Gastroesophageal sphincter (tissue), 4 donors: ENCODE measurements at regions not wholly inside any gene's neighbourhood (a gene's known extent, or its start where the extent isn't known, plus 50 kb on each side); places are given as distances from the start of the nearest gene placed in this dataset.

Source experiments
- ATAC-seq: fragments of 150-250 bp; one replicate; pipeline ENCODE4 v1.9.1; 2016; ENCODE audit warnings: mild to moderate bottlenecking, moderate library complexity
- H3K27ac ChIP-seq, 4 donors: fragments of 200-600 bp; sonication (generic) in 3 of 4; 1 replicate in 3 of 4; 2 replicates in 1 of 4; pipeline ENCODE4 v1.5.1; 2016 to 2019
- H3K27me3 ChIP-seq: fragments of 200-600 bp; sonication (generic); one replicate; pipeline ENCODE4 v1.5.1; 2019
- H3K36me3 ChIP-seq, 2 donors: fragments of 200-600 bp; sonication (generic); one replicate each; pipeline ENCODE4 v1.5.1; 2019; ENCODE audit warnings: control low read depth in 1 of 2
- H3K4me1 ChIP-seq, 3 donors: fragments of 200-600 bp; sonication (generic); 1 replicate in 2 of 3; 2 replicates in 1 of 3; pipeline ENCODE4 v1.5.1; 2016 to 2019; ENCODE audit warnings: control low read depth in 2 of 3
- H3K4me3 ChIP-seq, 2 donors: fragments of 200-600 bp; sonication (generic); one replicate each; pipeline ENCODE4 v1.5.1; 2019; ENCODE audit warnings: mild to moderate bottlenecking in 1 of 2, moderate library complexity in 1 of 2
- H3K9me3 ChIP-seq, 3 donors: fragments of 200-600 bp; sonication (generic); one replicate each; pipeline ENCODE4 v1.5.1; 2017 to 2019; ENCODE audit warnings: control low read depth in 2 of 3
- EP300 ChIP-seq: sonication (generic); formaldehyde crosslinking; IDR thresholded peaks from one replicate; pipeline ENCODE4 v1.6.1; 2017; ENCODE audit warnings: antibody characterized with exemption, mild to moderate bottlenecking
- POLR2A ChIP-seq, 2 donors: fragments of 450-650 bp; IDR thresholded peaks; one replicate each; pipeline ENCODE4 v1.6.1; 2017; ENCODE audit warnings: antibody characterized with exemption in 2 of 2, mild to moderate bottlenecking in 2 of 2, moderate library complexity in 1 of 2
- POLR2AphosphoS5 ChIP-seq: sonication (generic); formaldehyde crosslinking; IDR thresholded peaks from one replicate; pipeline ENCODE4 v1.6.1; 2017; ENCODE audit warnings: antibody characterized with exemption
- WGBS, 2 donors: methylation state at CpG; one replicate each; pipeline ENCODE4 v1.1.5; 2018; ENCODE audit warnings: low coverage in 1 of 2; 5-methylcytosine and 5-hydroxymethylcytosine counted together
- TF ChIP-seq, protein P1 (sequence below), 4 experiments: fragments of 200-600 bp in 2 of 4; fragments of 450-650 bp in 2 of 4; sonication (generic) in 1 of 4; IDR thresholded peaks; one replicate each; pipeline ENCODE4 v1.5.1; 2017 to 2019; ENCODE audit warnings: antibody characterized with exemption in 4 of 4, mild to moderate bottlenecking in 2 of 4, moderate library complexity in 2 of 4

DNA sequence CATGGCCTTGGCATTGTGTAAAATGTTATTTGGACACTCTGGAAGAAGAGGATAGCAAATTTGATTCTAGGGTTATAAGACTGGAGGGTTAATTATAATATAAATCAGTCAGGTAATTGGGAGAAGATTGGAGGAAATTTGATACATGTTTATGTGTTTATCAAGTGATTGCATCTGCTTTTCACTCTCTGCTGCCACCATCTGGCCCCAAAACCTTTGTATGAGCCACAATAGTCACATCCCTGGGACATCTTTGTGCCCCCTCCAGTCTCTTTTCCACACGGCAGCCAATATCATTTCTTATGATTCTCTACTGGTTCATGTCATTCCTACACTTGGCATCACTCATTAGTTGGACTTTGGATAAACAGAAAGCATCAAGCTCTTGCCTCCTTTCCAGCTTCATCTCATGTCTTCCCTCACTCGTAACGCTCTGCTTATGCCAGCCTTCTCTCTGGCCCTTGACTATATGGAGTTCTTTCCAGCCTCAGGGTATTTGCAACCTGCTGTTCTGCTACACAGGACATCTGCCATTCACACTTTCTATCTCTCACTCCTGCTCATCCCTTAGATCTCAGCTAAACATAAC, 602.3 kb upstream of the SUCLG2 start:
- Histone ChIP-seq H3K4me1 (no peaks in the 10 kb centered on the region), H3K27me3 (no peaks in the 10 kb centered on the region), H3K27ac (no peak overlapping the region), H3K9me3 (peaks cover 0 to 5% (median 0%) of the 10 kb centered on the region in 3 donors), H3K4me3 (no peak overlapping the region), H3K36me3 (no peaks in the 10 kb centered on the region)
- 72 to 75% methylated on average over 3 of the region's 3 CpGs for WGBS, 2 donors
- no peak for TF ChIP-seq POLR2A (IDR thresholded peaks at IDR 0.05)
- TF ChIP-seq EP300 = no peak
- TF ChIP-seq POLR2AphosphoS5 = no peak
- TF ChIP-seq, protein P1, sequence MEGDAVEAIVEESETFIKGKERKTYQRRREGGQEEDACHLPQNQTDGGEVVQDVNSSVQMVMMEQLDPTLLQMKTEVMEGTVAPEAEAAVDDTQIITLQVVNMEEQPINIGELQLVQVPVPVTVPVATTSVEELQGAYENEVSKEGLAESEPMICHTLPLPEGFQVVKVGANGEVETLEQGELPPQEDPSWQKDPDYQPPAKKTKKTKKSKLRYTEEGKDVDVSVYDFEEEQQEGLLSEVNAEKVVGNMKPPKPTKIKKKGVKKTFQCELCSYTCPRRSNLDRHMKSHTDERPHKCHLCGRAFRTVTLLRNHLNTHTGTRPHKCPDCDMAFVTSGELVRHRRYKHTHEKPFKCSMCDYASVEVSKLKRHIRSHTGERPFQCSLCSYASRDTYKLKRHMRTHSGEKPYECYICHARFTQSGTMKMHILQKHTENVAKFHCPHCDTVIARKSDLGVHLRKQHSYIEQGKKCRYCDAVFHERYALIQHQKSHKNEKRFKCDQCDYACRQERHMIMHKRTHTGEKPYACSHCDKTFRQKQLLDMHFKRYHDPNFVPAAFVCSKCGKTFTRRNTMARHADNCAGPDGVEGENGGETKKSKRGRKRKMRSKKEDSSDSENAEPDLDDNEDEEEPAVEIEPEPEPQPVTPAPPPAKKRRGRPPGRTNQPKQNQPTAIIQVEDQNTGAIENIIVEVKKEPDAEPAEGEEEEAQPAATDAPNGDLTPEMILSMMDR (IDR thresholded peaks at IDR 0.05) = no peak
- no peak for ATAC-seq

DNA sequence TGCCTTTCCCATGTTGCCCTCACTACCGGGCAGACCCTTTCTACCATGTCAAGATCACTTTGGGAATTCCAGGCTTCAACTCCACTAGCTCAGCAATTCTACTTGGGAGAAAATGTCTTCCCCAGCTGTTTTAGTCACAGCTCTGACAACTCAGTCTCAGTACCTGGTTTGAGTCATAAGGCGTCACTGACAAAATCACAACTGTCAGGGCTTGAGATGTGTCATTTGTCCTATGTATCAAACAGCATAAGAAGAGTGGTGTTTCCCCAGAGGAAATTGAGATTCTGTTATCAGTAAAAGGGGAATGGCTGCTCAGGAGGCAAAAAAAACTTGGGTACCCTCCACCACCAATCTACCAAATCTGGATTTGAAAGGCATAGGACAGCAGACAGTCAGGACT, 594.9 kb upstream of the SUCLG2 start:
- Histone ChIP-seq H3K9me3 (no peaks in the 10 kb centered on the region), H3K4me1 (no peaks in the 10 kb centered on the region), H3K27me3 (no peaks in the 10 kb centered on the region), H3K4me3 (no peak overlapping the region), H3K36me3 (no peaks in the 10 kb centered on the region), H3K27ac (no peak overlapping the region)
- 60% methylated on average over 1 of the region's 2 CpGs; no CpG with 5 or more reads in 1 of the 2 donors for WGBS, 2 donors
- ATAC-seq = no peak
- no peak for TF ChIP-seq POLR2AphosphoS5
- no peak for TF ChIP-seq EP300
- TF ChIP-seq, protein P1 (IDR thresholded peaks at IDR 0.05) = no peak
- TF ChIP-seq POLR2A (IDR thresholded peaks at IDR 0.05) = no peak

DNA sequence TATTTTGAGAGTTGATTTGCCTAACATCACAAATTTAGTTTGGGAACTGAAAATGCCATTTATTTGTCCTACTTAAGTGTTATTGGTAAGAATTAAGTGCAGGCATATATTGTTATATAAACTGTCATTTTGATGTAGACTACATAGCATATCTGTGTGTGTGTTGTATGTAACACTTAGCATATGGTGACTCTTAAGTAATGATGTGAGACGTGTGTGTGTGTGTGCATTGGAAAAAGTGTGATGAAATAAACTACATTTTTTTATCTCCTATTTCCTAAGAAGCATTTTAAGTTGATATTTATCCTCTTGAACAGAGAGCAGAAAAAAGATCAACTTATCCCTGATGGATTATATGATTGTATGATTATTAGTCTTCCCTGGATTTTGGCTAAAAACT, 588.2 kb upstream of the SUCLG2 start:
- H3K27me3 ChIP-seq = no peaks in the 10 kb centered on the region
- no peak overlapping the region for H3K4me3 ChIP-seq
- no peaks in the 10 kb centered on the region for H3K9me3 ChIP-seq
- ATAC-seq = no peak
- 21 to 33% methylated on average over 1 of the region's 1 CpG for WGBS, 2 donors
- TF ChIP-seq, protein P1 (IDR thresholded peaks at IDR 0.05) = no peak
- no peak for TF ChIP-seq POLR2A (IDR thresholded peaks at IDR 0.05)
- TF ChIP-seq POLR2AphosphoS5 = no peak
- no peak for TF ChIP-seq EP300
- H3K36me3 ChIP-seq = no peaks in the 10 kb centered on the region
- no peak overlapping the region for H3K27ac ChIP-seq
- H3K4me1 ChIP-seq = no peaks in the 10 kb centered on the region

GRCh38 chr3:68239542-68239941, 585.1 kb upstream of the SUCLG2 start:
- H3K36me3 ChIP-seq = no peaks in the 10 kb centered on the region
- no peak overlapping the region for H3K27ac ChIP-seq
- no peak overlapping the region for H3K4me3 ChIP-seq
- H3K4me1 ChIP-seq = no peaks in the 10 kb centered on the region
- H3K9me3 ChIP-seq = no peaks in the 10 kb centered on the region
- TF ChIP-seq POLR2A (IDR thresholded peaks at IDR 0.05) = no peak
- TF ChIP-seq EP300 = no peak
- TF ChIP-seq, protein P1 (IDR thresholded peaks at IDR 0.05) = no peak
- WGBS, 2 donors = 20 to 36% methylated on average over 1 of the region's 1 CpG
- ATAC-seq = no peak
- no peaks in the 10 kb centered on the region for H3K27me3 ChIP-seq

DNA sequence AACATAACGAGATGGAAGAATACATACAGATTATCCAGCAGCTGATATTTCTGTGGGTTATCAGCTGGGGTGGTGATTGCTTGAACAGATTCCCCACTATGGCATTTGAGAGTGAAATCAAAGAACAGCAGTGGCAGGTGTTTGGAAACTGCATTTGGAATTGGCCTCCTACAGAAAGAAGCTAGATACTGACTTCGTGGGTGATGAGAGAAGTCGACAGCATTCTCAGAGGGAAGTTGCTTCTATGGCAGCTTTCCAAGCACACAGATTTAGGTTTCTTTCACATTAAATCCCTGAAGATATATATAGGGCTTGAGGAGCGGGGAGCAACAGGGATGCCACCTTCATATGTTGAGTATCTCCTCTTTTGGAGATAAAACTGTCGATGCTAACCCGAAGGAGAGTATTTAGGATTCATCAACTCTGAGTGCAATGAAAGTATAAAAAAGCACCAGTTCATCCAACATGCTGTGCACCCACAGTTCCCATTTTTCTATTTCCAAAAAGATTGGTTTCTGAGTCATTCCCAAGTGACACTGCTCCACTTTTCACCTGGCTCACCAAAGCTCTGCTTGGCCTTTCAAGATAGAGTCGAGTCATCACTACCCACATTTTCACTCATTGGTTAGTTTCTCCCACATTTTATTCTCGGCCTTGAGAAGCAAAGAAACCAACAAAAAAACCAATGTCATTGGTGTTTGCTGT, 579.8 kb upstream of the SUCLG2 start:
- H3K9me3 ChIP-seq = no peaks in the 10 kb centered on the region
- H3K27me3 ChIP-seq = no peaks in the 10 kb centered on the region
- H3K27ac ChIP-seq = no peak overlapping the region
- H3K4me1 ChIP-seq = no peaks in the 10 kb centered on the region
- H3K36me3 ChIP-seq = no peaks in the 10 kb centered on the region
- ATAC-seq = no peak
- H3K4me3 ChIP-seq = no peak overlapping the region
- TF ChIP-seq POLR2A (IDR thresholded peaks at IDR 0.05) = no peak
- TF ChIP-seq POLR2AphosphoS5 = no peak
- TF ChIP-seq, protein P1 (IDR thresholded peaks at IDR 0.05) = no peak
- TF ChIP-seq EP300 = no peak
- 67 to 78% methylated on average over 7 to 8 of the region's 8 CpGs for WGBS, 2 donors
